CD4-positive, alpha-beta memory T cell (primary cell): ENCODE measurements at regions not wholly inside any gene's neighbourhood (a gene's known extent, or its start where the extent isn't known, plus 50 kb on each side); places are given as distances from the start of the nearest gene placed in this dataset.

ENCODE experiments used
- CTCF ChIA-PET: fragments of 350-600 bp; sonication (Branson Sonifier 250); formaldehyde crosslinking; loops from one replicate; lab custom pipeline; 2021; ENCODE audit warnings: inconsistent platforms; ENCODE audit not compliant: partially characterized antibody; lab: Charles Lee
- POLR2A ChIA-PET: fragments of 350-600 bp; sonication (Branson Sonifier 250); formaldehyde crosslinking; loops from one replicate; lab custom pipeline; 2021; ENCODE audit not compliant: partially characterized antibody; lab: Charles Lee
- DNase-seq, 5 donors: peaks; one replicate each; pipeline versions ENCODE4 v3.0.0 to v3.0.0-alpha.2; 2020 to 2022; ENCODE audit warnings: mixed read lengths in 1 of 5
- H3K27ac ChIP-seq: one replicate; pipeline ENCODE4 v1.7.0; 2013; ENCODE audit warnings: low read depth, low read length
- H3K27me3 ChIP-seq: 2 replicates; pipeline ENCODE4 v1.7.0; 2013; ENCODE audit warnings: mild to moderate bottlenecking, low read length, moderate library complexity; ENCODE audit not compliant: insufficient read depth
- H3K36me3 ChIP-seq: 2 replicates; pipeline ENCODE4 v1.7.0; 2013; ENCODE audit warnings: mild to moderate bottlenecking, low read length, moderate library complexity; ENCODE audit not compliant: insufficient read depth
- H3K4me1 ChIP-seq: 2 replicates; pipeline ENCODE4 v1.7.0; 2013; ENCODE audit warnings: mild to moderate bottlenecking, low read length, moderate library complexity; ENCODE audit not compliant: insufficient read depth
- H3K4me3 ChIP-seq, 2 donors: one replicate each; pipeline ENCODE4 v1.7.0; 2013; ENCODE audit warnings: low read length in 2 of 2, mild to moderate bottlenecking in 1 of 2
- H3K9me3 ChIP-seq, 2 donors: one replicate each; pipeline ENCODE4 v1.7.0; 2013; ENCODE audit warnings: low read length in 2 of 2, control low read depth in 1 of 2; ENCODE audit not compliant: control insufficient read depth in 1 of 2
- H3K27ac Mint-ChIP-seq, 7 donors: one replicate each; pipeline ENCODE4 v1.8.0; 2020 to 2021; ENCODE audit warnings: mixed read lengths in 7 of 7, mild to moderate bottlenecking in 6 of 7, inconsistent platforms in 3 of 7, moderate library complexity in 3 of 7
- H3K27me3 Mint-ChIP-seq, 2 donors: one replicate each; pipeline ENCODE4 v1.8.0; 2020 to 2021; ENCODE audit warnings: mixed read lengths in 2 of 2
- H3K36me3 Mint-ChIP-seq, 2 donors: one replicate each; pipeline ENCODE4 v1.8.0; 2020 to 2021; ENCODE audit warnings: mixed read lengths in 2 of 2, inconsistent platforms in 1 of 2, mild to moderate bottlenecking in 1 of 2
- H3K4me1 Mint-ChIP-seq, 4 donors: one replicate each; pipeline ENCODE4 v1.8.0; 2020 to 2021; ENCODE audit warnings: mixed read lengths in 4 of 4, mild to moderate bottlenecking in 1 of 4
- H3K4me3 Mint-ChIP-seq, 8 donors: one replicate each; pipeline ENCODE4 v1.8.0; 2020 to 2021; ENCODE audit warnings: mixed read lengths in 8 of 8, mild to moderate bottlenecking in 7 of 8, moderate library complexity in 6 of 8, inconsistent platforms in 3 of 8
- H3K9me3 Mint-ChIP-seq, 8 donors: one replicate each; pipeline ENCODE4 v1.8.0; 2020 to 2021; ENCODE audit warnings: mixed read lengths in 8 of 8, mild to moderate bottlenecking in 5 of 8, inconsistent platforms in 3 of 8, moderate library complexity in 1 of 8
- intact Hi-C: fragments of 100-400 bp; cut with micrococcal nuclease; formaldehyde crosslinking; loops from one replicate; pipeline ENCODE4 v1.15.1; 2023

GRCh38 chr14:51520087-51520486, 131.6 kb upstream of the FRMD6 start:
- ChIA-PET POLR2A (no interaction called here), CTCF (no interaction called here)
- Histone ChIP-seq H3K9me3 (no peaks in the 10 kb centered on the region), H3K4me3 (no peak overlapping the region), H3K4me1 (no peaks in the 10 kb centered on the region), H3K36me3 (no peaks in the 10 kb centered on the region), H3K27me3 (no peaks in the 10 kb centered on the region), H3K27ac (no peak overlapping the region)
- intact Hi-C loops = no loop called here
- Mint-ChIP-seq H3K4me1 (no peaks in the 10 kb centered on the region), H3K9me3 (peaks cover 0 to 12% (median under 1%) of the 10 kb centered on the region in 8 donors), H3K36me3 (no peaks in the 10 kb centered on the region), H3K4me3 (no peak overlapping the region), H3K27ac (no peak overlapping the region), H3K27me3 (peaks cover 5 to 9% of the 10 kb centered on the region in 2 donors)
- no peak for DNase-seq

GRCh38 chr14:51521764-51522163, 129.9 kb upstream of the FRMD6 start:
- ChIA-PET CTCF (no interaction called here), POLR2A (no interaction called here)
- Histone ChIP-seq H3K9me3 (no peaks in the 10 kb centered on the region), H3K27ac (no peak overlapping the region), H3K4me1 (no peaks in the 10 kb centered on the region), H3K27me3 (no peaks in the 10 kb centered on the region), H3K36me3 (no peaks in the 10 kb centered on the region), H3K4me3 (no peak overlapping the region)
- Mint-ChIP-seq H3K9me3 (peaks cover 0 to 12% (median under 1%) of the 10 kb centered on the region in 8 donors), H3K27ac (no peak overlapping the region), H3K4me1 (no peaks in the 10 kb centered on the region), H3K4me3 (no peak overlapping the region), H3K36me3 (no peaks in the 10 kb centered on the region), H3K27me3 (peaks cover 6 to 11% of the 10 kb centered on the region in 2 donors)
- intact Hi-C loops = no loop called here
- no peak for DNase-seq

- H3K4me3 ChIP-seq = no peak overlapping the region
- H3K4me1 ChIP-seq = no peaks in the 10 kb centered on the region
- peaks cover 6 to 10% of the 10 kb centered on the region in 2 donors for H3K27me3 Mint-ChIP-seq
- no peaks in the 10 kb centered on the region for H3K36me3 ChIP-seq
- ChIA-PET CTCF (no interaction called here), POLR2A (no interaction called here)
- DNase-seq = no peak
- H3K27ac ChIP-seq = no peak overlapping the region
- H3K27ac Mint-ChIP-seq = no peak overlapping the region
- H3K9me3 Mint-ChIP-seq = peaks cover 0 to 12% (median under 1%) of the 10 kb centered on the region in 8 donors
- intact Hi-C loops = no loop called here
- H3K9me3 ChIP-seq = no peaks in the 10 kb centered on the region
- H3K36me3 Mint-ChIP-seq = no peaks in the 10 kb centered on the region
- no peaks in the 10 kb centered on the region for H3K4me1 Mint-ChIP-seq
- H3K4me3 Mint-ChIP-seq = no peak overlapping the region
- no peaks in the 10 kb centered on the region for H3K27me3 ChIP-seq
Measured at GRCh38 chr14:51523243-51523642, 128.5 kb upstream of the FRMD6 start.

DNA sequence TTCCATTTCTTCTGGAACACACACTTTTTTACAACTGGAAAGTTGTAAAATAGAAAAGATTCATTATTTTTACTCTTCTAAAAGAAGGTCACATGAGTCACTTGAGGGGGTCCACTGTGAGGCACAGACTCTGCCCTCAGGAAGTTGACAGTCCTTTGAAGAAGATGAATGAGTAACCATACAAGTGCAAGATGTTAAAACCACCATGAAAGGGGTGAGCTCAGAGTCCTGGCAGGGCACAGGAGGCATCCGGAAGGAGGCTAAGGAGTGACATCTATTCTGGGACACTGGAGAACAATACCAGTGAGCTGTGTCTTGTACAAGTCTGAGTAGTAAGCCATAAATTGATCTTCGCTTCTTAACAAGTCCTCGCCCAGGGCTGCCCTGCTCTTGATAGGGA, 126.0 kb upstream of the FRMD6 start:
- H3K36me3 ChIP-seq = no peaks in the 10 kb centered on the region
- no peaks in the 10 kb centered on the region for H3K9me3 ChIP-seq
- Mint-ChIP-seq H3K27ac (no peak overlapping the region), H3K4me1 (no peaks in the 10 kb centered on the region), H3K27me3 (peaks cover 9 to 11% of the 10 kb centered on the region in 2 donors), H3K9me3 (peaks cover 0 to 12% (median 0%) of the 10 kb centered on the region in 8 donors), H3K4me3 (no peak overlapping the region), H3K36me3 (no peaks in the 10 kb centered on the region)
- no peak for DNase-seq
- no peaks in the 10 kb centered on the region for H3K27me3 ChIP-seq
- H3K27ac ChIP-seq = no peak overlapping the region
- intact Hi-C loops = no loop called here
- ChIA-PET POLR2A (no interaction called here), CTCF (interaction anchor here (0.6 to 1.1 kb wide), 2 partner anchors 9 to 20 kb away, joined by 3 read pairs; no protein-coding TSS in a partner anchor)
- no peaks in the 10 kb centered on the region for H3K4me1 ChIP-seq
- no peak overlapping the region for H3K4me3 ChIP-seq

DNA sequence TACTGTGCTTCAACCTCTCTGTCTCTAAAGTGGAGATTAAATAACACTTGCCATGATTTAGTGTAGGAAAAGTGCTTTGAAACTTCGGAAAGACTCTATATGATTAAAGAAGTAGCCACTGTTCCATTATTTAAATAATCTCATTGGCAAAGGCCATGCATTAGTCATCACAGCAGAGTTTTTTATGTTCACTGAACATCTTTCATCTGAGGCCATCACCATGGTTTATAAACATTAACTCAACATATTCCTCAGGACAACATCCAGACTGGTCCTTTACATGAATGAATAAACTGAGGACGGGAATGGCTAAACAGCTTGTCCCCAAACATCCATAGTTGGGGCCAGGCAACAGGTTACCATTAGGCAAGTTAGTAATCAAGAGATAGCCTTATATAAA, 124.6 kb upstream of the FRMD6 start:
- Histone ChIP-seq H3K27me3 (no peaks in the 10 kb centered on the region), H3K36me3 (no peaks in the 10 kb centered on the region), H3K4me3 (no peak overlapping the region), H3K4me1 (no peaks in the 10 kb centered on the region), H3K9me3 (no peaks in the 10 kb centered on the region), H3K27ac (no peak overlapping the region)
- intact Hi-C loops = no loop called here
- ChIA-PET POLR2A (no interaction called here), CTCF (no interaction called here)
- DNase-seq = no peak
- Mint-ChIP-seq H3K4me3 (no peak overlapping the region), H3K4me1 (no peaks in the 10 kb centered on the region), H3K27ac (no peak overlapping the region), H3K27me3 (peaks cover 9 to 11% of the 10 kb centered on the region in 2 donors), H3K36me3 (no peaks in the 10 kb centered on the region), H3K9me3 (peaks cover 0 to 4% (median 0%) of the 10 kb centered on the region in 8 donors)

DNA sequence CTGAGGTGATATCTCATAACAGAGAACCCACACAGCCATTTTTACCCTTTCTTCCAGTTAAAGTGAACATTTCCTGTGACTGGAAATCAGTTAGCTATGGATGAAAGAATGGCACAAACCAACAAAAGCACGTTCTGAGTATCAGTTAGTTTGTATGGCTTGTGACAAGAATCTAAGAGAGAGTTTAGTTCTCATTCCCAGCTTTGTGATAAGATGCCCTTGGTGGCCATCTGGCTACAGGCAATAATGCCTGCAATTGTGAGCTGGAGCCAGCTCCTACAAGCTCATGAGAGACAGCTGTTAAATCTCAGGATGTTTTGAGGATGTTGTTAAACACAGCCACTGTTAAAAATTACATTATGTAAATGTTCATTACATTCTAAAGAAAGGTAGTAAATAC, 122.0 kb upstream of the FRMD6 start:
- no peak for DNase-seq
- H3K9me3 Mint-ChIP-seq = no peaks in the 10 kb centered on the region
- no peak overlapping the region for H3K27ac ChIP-seq
- no peak overlapping the region for H3K4me3 Mint-ChIP-seq
- no peaks in the 10 kb centered on the region for H3K9me3 ChIP-seq
- H3K27ac Mint-ChIP-seq = no peak overlapping the region
- H3K4me1 Mint-ChIP-seq = no peaks in the 10 kb centered on the region
- no peak overlapping the region for H3K4me3 ChIP-seq
- no peaks in the 10 kb centered on the region for H3K4me1 ChIP-seq
- POLR2A ChIA-PET = no interaction called here
- H3K36me3 ChIP-seq = no peaks in the 10 kb centered on the region
- H3K36me3 Mint-ChIP-seq = no peaks in the 10 kb centered on the region
- H3K27me3 Mint-ChIP-seq = peaks cover 7 to 9% of the 10 kb centered on the region in 2 donors
- intact Hi-C loops = no loop called here
- CTCF ChIA-PET = no interaction called here
- H3K27me3 ChIP-seq = no peaks in the 10 kb centered on the region

GRCh38 chr14:51533160-51533559, 118.5 kb upstream of the FRMD6 start:
- H3K36me3 Mint-ChIP-seq = no peaks in the 10 kb centered on the region
- POLR2A ChIA-PET = no interaction called here

More at GRCh38 chr14:51533160-51533559, 118.5 kb upstream of the FRMD6 start:
- Histone ChIP-seq H3K4me3 (no peak overlapping the region), H3K27me3 (no peaks in the 10 kb centered on the region), H3K36me3 (no peaks in the 10 kb centered on the region), H3K9me3 (no peaks in the 10 kb centered on the region), H3K4me1 (no peaks in the 10 kb centered on the region), H3K27ac (no peak overlapping the region)
- Mint-ChIP-seq H3K4me1 (no peaks in the 10 kb centered on the region), H3K27ac (no peak overlapping the region), H3K9me3 (peaks cover 0 to 2% (median 0%) of the 10 kb centered on the region in 8 donors), H3K4me3 (no peak overlapping the region), H3K27me3 (peaks cover 3 to 8% of the 10 kb centered on the region in 2 donors)
- intact Hi-C loops = no loop called here
- DNase-seq = no peak
- CTCF ChIA-PET = no interaction called here
